OCI-LY1 (cell line): ENCODE measurements at regions not wholly inside any gene's neighbourhood (a gene's known extent, or its start where the extent isn't known, plus 50 kb on each side); places are given as distances from the start of the nearest gene placed in this dataset.

Experiments used
- EZH2 ChIP-seq: fragments of 200-600 bp; sonication (generic), shearing (Covaris generic); IDR thresholded peaks from 2 replicates; pipeline ENCODE4 v1.8.0; 2017; ENCODE audit warnings: borderline replicate concordance, mixed run types, mild to moderate bottlenecking, antibody characterized with exemption, low read length, moderate library complexity, mixed read lengths
- TF ChIP-seq, protein P1 (sequence below): fragments of 200-600 bp; sonication (generic), shearing (Covaris generic); IDR thresholded peaks from 2 replicates; pipeline ENCODE4 v1.5.1; 2017; ENCODE audit warnings: mild to moderate bottlenecking, antibody characterized with exemption, low read length, moderate library complexity, mixed read lengths

GRCh38 chr3:152151216-152151876 lies 117.4 kb upstream of the MBNL1 start:
- TF ChIP-seq, protein P1, sequence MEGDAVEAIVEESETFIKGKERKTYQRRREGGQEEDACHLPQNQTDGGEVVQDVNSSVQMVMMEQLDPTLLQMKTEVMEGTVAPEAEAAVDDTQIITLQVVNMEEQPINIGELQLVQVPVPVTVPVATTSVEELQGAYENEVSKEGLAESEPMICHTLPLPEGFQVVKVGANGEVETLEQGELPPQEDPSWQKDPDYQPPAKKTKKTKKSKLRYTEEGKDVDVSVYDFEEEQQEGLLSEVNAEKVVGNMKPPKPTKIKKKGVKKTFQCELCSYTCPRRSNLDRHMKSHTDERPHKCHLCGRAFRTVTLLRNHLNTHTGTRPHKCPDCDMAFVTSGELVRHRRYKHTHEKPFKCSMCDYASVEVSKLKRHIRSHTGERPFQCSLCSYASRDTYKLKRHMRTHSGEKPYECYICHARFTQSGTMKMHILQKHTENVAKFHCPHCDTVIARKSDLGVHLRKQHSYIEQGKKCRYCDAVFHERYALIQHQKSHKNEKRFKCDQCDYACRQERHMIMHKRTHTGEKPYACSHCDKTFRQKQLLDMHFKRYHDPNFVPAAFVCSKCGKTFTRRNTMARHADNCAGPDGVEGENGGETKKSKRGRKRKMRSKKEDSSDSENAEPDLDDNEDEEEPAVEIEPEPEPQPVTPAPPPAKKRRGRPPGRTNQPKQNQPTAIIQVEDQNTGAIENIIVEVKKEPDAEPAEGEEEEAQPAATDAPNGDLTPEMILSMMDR, result no peak
- no peak for TF ChIP-seq EZH2
